HepG2 (cell line): ENCODE measurements at regions not wholly inside any gene's neighbourhood (a gene's known extent, or its start where the extent isn't known, plus 50 kb on each side); places are given as distances from the start of the nearest gene placed in this dataset.

Experiments used
- BCL6 ChIP-seq: IDR thresholded peaks from 2 replicates; pipeline ENCODE4 v1.6.1; 2016; ENCODE audit warnings: missing genetic modification reagents, missing compliant biosample characterization
- GATA4 ChIP-seq: sonication (generic); IDR thresholded peaks from 2 replicates; pipeline ENCODE4 v1.6.1; 2016; ENCODE audit warnings: antibody characterized with exemption, low read depth, borderline replicate concordance
- HNRNPL ChIP-seq: fragments of 200-400 bp; formaldehyde crosslinking; IDR thresholded peaks from 2 replicates; pipeline ENCODE4 v1.6.1; 2017; ENCODE audit warnings: mild to moderate bottlenecking, low read depth, low read length
- HOXD1 ChIP-seq: sonication (generic); formaldehyde crosslinking; IDR thresholded peaks from 2 replicates; pipeline ENCODE4 v1.5.0; 2020; ENCODE audit warnings: missing genetic modification reagents
- JUND ChIP-seq: sonication (generic); formaldehyde crosslinking; IDR thresholded peaks from 2 replicates; pipeline ENCODE4 v1.8.0; 2022; ENCODE audit warnings: mild to moderate bottlenecking, missing genetic modification reagents
- MAFK ChIP-seq, 2 experiments: IDR thresholded peaks in 1 of 2; conservative IDR thresholded peaks in 1 of 2; 2 replicates each; pipeline ENCODE4 v1.6.1; 2011; ENCODE audit warnings: improper control_type of control experiment in 2 of 2, low read length in 2 of 2
- NFATC3 ChIP-seq: sonication (generic); formaldehyde crosslinking; IDR thresholded peaks from 2 replicates; pipeline ENCODE4 v1.5.1; 2020; ENCODE audit warnings: mild to moderate bottlenecking, missing genetic modification reagents
- NFE2L2 ChIP-seq: fragments of 150-350 bp; IDR thresholded peaks from 2 replicates; pipeline ENCODE4 v1.6.1; 2014; ENCODE audit warnings: low read length
- POLR2AphosphoS2 ChIP-seq: IDR thresholded peaks from 2 replicates; pipeline ENCODE4 v1.6.1; 2011; ENCODE audit warnings: low read depth, low read length, improper control_type of control experiment
- POLR2G ChIP-seq: fragments of 200-400 bp; formaldehyde crosslinking; IDR thresholded peaks from 2 replicates; pipeline ENCODE4 v1.6.1; 2018; ENCODE audit warnings: mild to moderate bottlenecking, low read depth, low read length, moderate library complexity
- REL ChIP-seq: sonication (generic); formaldehyde crosslinking; conservative IDR thresholded peaks from 2 replicates; pipeline ENCODE4 v1.8.0; 2022; ENCODE audit warnings: mild to moderate bottlenecking, missing genetic modification reagents, moderate library complexity
- TEF ChIP-seq: sonication (generic); formaldehyde crosslinking; IDR thresholded peaks from 2 replicates; pipeline ENCODE4 v1.5.0; 2020; ENCODE audit warnings: missing genetic modification reagents
- THAP8 ChIP-seq: sonication (generic); formaldehyde crosslinking; IDR thresholded peaks from 2 replicates; pipeline ENCODE4 v1.5.1; 2020; ENCODE audit warnings: missing genetic modification reagents, mild to moderate bottlenecking, borderline replicate concordance
- U2AF1 ChIP-seq: fragments of 200-400 bp; formaldehyde crosslinking; optimal IDR thresholded peaks from 2 replicates; pipeline ENCODE3; 2017; ENCODE audit warnings: mild to moderate bottlenecking, low read depth, low read length
- ZBTB25 ChIP-seq: IDR thresholded peaks from 2 replicates; pipeline ENCODE4 v1.6.1; 2018; ENCODE audit warnings: missing genetic modification reagents
- ZNF124 ChIP-seq: sonication (generic); formaldehyde crosslinking; IDR thresholded peaks from 2 replicates; pipeline ENCODE4 v1.4.0; 2020; ENCODE audit warnings: missing genetic modification reagents
- ZNF256 ChIP-seq: sonication (generic); formaldehyde crosslinking; conservative IDR thresholded peaks from 2 replicates; pipeline ENCODE4 v1.4.0; 2020; ENCODE audit warnings: missing genetic modification reagents
- ZNF503 ChIP-seq: sonication (generic); formaldehyde crosslinking; IDR thresholded peaks from 2 replicates; pipeline ENCODE4 v1.4.0; 2020; ENCODE audit warnings: missing genetic modification reagents
- ZNF616 ChIP-seq: sonication (generic); formaldehyde crosslinking; IDR thresholded peaks from 2 replicates; pipeline ENCODE4 v1.5.0; 2020; ENCODE audit warnings: low read depth, mild to moderate bottlenecking, missing genetic modification reagents
- ZNF790 ChIP-seq: sonication (generic); formaldehyde crosslinking; IDR thresholded peaks from 2 replicates; pipeline ENCODE4 v1.8.0; 2022; ENCODE audit warnings: missing genetic modification reagents, mild to moderate bottlenecking, borderline replicate concordance
- TF ChIP-seq, protein P1 (sequence below): sonication (generic); formaldehyde crosslinking; IDR thresholded peaks from 2 replicates; pipeline ENCODE4 v1.4.0; 2020; ENCODE audit warnings: missing genetic modification reagents, mild to moderate bottlenecking, borderline replicate concordance
- TF ChIP-seq, protein P2 (sequence below): sonication (generic); formaldehyde crosslinking; conservative IDR thresholded peaks from 2 replicates; pipeline ENCODE4 v1.8.1; 2023; ENCODE audit warnings: missing genetic modification reagents

DNA sequence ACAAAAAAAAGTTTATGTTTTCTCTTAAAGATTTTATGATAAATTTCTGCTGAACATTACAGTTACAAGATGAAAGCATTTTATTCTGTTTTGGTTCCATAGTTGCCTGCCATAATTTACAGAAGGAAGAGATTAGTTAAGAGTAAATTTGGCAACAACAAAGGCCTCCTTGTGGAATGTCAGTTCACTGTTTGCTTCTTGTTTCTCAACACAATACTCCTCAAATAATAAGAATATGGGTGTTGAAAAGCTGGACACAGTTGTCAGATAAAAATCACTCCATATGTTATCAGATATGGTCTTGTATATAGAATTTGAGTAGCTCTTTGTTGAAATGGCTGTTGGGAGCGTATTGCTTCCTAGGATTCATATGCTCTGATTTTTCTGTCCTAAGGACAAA is 359.5 kb downstream of the CPS1 start (continued):
- TF ChIP-seq GATA4 (peak; percentile 50; the same call in 1 of the 2 replicates), HOXD1 (CRISPR knock-in tag) (no peak), ZNF256 (CRISPR knock-in tag) (no peak), POLR2AphosphoS2 (no peak), NFE2L2 (no peak), ZBTB25 (CRISPR knock-in tag) (no peak), JUND (no peak), ZNF124 (CRISPR knock-in tag) (no peak), THAP8 (no peak), HNRNPL (no peak), ZNF616 (CRISPR knock-in tag) (no peak), MAFK (conservative IDR thresholded peaks at IDR 0.05 in 1 of 2, IDR thresholded peaks at IDR 0.05 in 1 of 2; ENCODE audit: low read length in 2 of 2) (no peak), ZNF790 (no peak), ZNF503 (CRISPR knock-in tag) (0 out of 2 replicates have a peak, but pooled peaks have one; percentile 37), POLR2G (no peak), REL (CRISPR knock-in tag) (no peak), NFATC3 (CRISPR knock-in tag) (no peak), U2AF1 (no peak), TEF (no peak), BCL6 (CRISPR knock-in tag) (peak; percentile 45)
- TF ChIP-seq, protein P1, sequence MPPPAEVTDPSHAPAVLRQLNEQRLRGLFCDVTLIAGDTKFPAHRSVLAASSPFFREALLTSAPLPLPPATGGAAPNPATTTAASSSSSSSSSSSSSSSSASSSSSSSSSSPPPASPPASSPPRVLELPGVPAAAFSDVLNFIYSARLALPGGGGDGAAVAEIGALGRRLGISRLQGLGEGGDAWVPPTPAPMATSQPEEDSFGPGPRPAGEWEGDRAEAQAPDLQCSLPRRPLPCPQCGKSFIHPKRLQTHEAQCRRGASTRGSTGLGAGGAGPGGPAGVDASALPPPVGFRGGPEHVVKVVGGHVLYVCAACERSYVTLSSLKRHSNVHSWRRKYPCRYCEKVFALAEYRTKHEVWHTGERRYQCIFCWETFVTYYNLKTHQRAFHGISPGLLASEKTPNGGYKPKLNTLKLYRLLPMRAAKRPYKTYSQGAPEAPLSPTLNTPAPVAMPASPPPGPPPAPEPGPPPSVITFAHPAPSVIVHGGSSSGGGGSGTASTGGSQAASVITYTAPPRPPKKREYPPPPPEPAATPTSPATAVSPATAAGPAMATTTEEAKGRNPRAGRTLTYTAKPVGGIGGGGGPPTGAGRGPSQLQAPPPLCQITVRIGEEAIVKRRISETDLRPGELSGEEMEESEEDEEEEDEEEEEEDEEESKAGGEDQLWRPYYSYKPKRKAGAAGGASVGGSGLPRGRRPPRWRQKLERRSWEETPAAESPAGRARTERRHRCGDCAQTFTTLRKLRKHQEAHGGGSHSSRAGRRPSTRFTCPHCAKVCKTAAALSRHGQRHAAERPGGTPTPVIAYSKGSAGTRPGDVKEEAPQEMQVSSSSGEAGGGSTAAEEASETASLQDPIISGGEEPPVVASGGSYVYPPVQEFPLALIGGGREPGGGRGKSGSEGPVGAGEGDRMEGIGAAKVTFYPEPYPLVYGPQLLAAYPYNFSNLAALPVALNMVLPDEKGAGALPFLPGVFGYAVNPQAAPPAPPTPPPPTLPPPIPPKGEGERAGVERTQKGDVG, result no peak
- TF ChIP-seq, protein P2, sequence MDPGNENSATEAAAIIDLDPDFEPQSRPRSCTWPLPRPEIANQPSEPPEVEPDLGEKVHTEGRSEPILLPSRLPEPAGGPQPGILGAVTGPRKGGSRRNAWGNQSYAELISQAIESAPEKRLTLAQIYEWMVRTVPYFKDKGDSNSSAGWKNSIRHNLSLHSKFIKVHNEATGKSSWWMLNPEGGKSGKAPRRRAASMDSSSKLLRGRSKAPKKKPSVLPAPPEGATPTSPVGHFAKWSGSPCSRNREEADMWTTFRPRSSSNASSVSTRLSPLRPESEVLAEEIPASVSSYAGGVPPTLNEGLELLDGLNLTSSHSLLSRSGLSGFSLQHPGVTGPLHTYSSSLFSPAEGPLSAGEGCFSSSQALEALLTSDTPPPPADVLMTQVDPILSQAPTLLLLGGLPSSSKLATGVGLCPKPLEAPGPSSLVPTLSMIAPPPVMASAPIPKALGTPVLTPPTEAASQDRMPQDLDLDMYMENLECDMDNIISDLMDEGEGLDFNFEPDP (CRISPR knock-in tag), result no peak
